Left ventricle myocardium inferior (tissue), 1 donor: ENCODE measurements at regions not wholly inside any gene's neighbourhood (a gene's known extent, or its start where the extent isn't known, plus 50 kb on each side); places are given as distances from the start of the nearest gene placed in this dataset.

ENCODE experiments used
- DNase-seq: peaks from one replicate; pipeline ENCODE4 v3.0.0-alpha.2; 2020
- H3K27ac ChIP-seq: fragments of 200-600 bp; replicated peaks from 2 replicates; pipeline ENCODE4 v1.8.0; 2021
- H3K27me3 ChIP-seq: fragments of 200-600 bp; 2 replicates; pipeline ENCODE4 v1.8.0; 2021; ENCODE audit warnings: low read depth
- H3K36me3 ChIP-seq: fragments of 200-600 bp; 2 replicates; pipeline ENCODE4 v1.8.0; 2021
- H3K4me1 ChIP-seq: fragments of 200-600 bp; 2 replicates; pipeline ENCODE4 v1.8.0; 2021
- H3K4me3 ChIP-seq: fragments of 200-600 bp; 2 replicates; pipeline ENCODE4 v1.8.0; 2021; ENCODE audit warnings: mild to moderate bottlenecking, moderate library complexity
- H3K9me3 ChIP-seq: fragments of 200-600 bp; replicated peaks from 2 replicates; pipeline ENCODE4 v1.8.0; 2021
- intact Hi-C: fragments of 100-400 bp; cut with micrococcal nuclease; formaldehyde crosslinking; loops from one replicate; pipeline ENCODE4 v1.11.0; 2022
- TF ChIP-seq, protein P1 (sequence below): fragments of 200-600 bp; IDR thresholded peaks from 2 replicates; pipeline ENCODE4 v1.8.0; 2021; ENCODE audit warnings: antibody characterized with exemption, mild to moderate bottlenecking, borderline replicate concordance
- donor health status: DM: no; HTN: yes; CAD: no; lungs with severe emphysema.

DNA sequence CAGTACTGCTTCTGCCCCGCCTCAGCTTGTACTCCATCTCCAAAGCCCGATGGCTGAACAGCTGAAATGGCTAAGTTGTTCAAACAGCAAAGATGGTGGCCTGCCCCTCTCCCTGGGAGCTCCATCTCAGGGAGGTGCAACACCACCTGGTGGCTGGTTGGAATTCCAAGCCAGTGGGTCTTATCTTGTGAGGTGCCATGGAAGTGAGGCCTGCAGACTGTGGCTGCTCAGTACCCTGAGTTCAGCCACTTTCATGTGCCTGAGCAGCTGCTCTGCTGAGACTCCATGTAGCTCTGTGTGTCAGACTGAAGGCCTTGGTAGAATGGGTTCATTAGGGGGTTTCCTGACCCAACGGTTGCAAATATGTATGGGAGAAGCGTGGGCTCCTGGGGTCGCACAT is 67.3 kb upstream of the SPRY2 start:
- TF ChIP-seq, protein P1, sequence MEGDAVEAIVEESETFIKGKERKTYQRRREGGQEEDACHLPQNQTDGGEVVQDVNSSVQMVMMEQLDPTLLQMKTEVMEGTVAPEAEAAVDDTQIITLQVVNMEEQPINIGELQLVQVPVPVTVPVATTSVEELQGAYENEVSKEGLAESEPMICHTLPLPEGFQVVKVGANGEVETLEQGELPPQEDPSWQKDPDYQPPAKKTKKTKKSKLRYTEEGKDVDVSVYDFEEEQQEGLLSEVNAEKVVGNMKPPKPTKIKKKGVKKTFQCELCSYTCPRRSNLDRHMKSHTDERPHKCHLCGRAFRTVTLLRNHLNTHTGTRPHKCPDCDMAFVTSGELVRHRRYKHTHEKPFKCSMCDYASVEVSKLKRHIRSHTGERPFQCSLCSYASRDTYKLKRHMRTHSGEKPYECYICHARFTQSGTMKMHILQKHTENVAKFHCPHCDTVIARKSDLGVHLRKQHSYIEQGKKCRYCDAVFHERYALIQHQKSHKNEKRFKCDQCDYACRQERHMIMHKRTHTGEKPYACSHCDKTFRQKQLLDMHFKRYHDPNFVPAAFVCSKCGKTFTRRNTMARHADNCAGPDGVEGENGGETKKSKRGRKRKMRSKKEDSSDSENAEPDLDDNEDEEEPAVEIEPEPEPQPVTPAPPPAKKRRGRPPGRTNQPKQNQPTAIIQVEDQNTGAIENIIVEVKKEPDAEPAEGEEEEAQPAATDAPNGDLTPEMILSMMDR = no peak

DNA sequence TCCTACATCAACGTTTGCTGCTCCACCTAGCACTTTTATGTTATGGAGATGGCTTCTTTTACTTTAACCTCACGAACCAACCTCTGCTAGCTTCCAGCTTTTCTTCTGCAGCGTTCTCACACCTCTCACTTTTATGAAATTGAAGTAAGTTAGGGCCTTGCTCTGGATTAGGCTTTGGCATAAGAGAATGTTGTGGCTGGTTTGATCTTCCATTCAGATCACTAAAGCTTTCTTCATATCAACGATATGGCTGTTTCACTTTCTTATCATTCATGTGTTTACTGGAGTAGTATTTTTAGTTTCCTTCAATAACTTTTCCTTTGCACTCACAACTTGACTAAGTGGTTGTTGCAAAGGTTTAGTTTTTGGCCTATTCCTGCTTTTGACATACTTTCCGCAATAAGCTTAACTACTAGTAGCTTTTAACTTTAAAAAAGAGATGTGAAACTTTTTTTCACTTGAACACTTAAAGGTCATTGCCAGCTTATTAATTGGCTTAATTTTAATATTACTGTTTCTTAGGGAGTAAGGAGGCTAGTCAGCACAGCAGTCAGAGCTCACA is 60.0 kb upstream of the SPRY2 start:
- DNase-seq = no peak
- Histone ChIP-seq H3K27me3 (no peaks in the 10 kb centered on the region), H3K9me3 (peaks cover 22% of the 10 kb centered on the region), H3K4me3 (no peak overlapping the region), H3K27ac (no peak overlapping the region), H3K4me1 (no peaks in the 10 kb centered on the region), H3K36me3 (peaks cover 3% of the 10 kb centered on the region)
- TF ChIP-seq, protein P1 = no peak
- intact Hi-C loops = no loop called here

More for the DNA sequence above, 67.3 kb upstream of the SPRY2 start:
- H3K4me3 ChIP-seq = no peak overlapping the region
- H3K4me1 ChIP-seq = no peaks in the 10 kb centered on the region
- H3K27ac ChIP-seq = no peak overlapping the region
- no peak for DNase-seq
- H3K36me3 ChIP-seq = peaks cover 3% of the 10 kb centered on the region
- peaks cover 22% of the 10 kb centered on the region for H3K9me3 ChIP-seq
- intact Hi-C loops = no loop called here
- H3K27me3 ChIP-seq = no peaks in the 10 kb centered on the region

DNA sequence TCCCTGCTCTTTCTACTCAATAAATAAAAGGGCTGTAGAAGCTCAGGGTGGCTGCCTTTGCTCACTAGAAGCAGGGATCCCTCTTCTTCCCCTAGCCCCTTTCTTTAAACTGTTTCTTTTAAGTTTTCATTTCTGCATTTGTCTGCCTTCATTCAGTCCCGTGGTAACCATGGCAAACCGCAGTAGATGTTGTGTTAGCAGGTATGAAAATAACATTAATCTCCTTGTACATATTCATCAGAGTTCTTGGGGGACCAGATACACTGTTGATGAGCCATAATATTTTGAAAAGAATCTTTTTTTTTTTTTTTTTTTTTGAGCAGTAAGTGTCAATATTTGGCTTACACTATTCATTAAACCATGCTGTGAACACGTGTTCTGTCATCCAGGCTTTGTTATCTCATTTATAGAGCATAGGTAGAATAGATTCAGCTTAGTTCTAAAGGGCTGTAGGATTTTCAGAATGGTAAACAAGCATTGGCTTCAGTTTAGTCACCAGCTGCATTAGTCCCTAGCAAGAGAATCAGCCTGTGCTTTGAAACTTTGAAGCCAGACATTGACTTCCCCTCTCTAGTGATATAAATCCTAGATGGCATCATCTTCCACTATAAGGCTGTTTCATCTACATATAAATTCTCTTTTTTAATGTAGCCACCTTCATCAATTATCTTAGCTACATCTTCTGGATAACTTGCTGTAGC is 59.4 kb upstream of the SPRY2 start:
- no peak for DNase-seq
- Histone ChIP-seq H3K36me3 (peaks cover 3% of the 10 kb centered on the region), H3K27ac (no peak overlapping the region), H3K4me1 (no peaks in the 10 kb centered on the region), H3K9me3 (peaks cover 20% of the 10 kb centered on the region), H3K27me3 (no peaks in the 10 kb centered on the region), H3K4me3 (no peak overlapping the region)
- TF ChIP-seq, protein P1 = no peak
- intact Hi-C loops = no loop called here

DNA sequence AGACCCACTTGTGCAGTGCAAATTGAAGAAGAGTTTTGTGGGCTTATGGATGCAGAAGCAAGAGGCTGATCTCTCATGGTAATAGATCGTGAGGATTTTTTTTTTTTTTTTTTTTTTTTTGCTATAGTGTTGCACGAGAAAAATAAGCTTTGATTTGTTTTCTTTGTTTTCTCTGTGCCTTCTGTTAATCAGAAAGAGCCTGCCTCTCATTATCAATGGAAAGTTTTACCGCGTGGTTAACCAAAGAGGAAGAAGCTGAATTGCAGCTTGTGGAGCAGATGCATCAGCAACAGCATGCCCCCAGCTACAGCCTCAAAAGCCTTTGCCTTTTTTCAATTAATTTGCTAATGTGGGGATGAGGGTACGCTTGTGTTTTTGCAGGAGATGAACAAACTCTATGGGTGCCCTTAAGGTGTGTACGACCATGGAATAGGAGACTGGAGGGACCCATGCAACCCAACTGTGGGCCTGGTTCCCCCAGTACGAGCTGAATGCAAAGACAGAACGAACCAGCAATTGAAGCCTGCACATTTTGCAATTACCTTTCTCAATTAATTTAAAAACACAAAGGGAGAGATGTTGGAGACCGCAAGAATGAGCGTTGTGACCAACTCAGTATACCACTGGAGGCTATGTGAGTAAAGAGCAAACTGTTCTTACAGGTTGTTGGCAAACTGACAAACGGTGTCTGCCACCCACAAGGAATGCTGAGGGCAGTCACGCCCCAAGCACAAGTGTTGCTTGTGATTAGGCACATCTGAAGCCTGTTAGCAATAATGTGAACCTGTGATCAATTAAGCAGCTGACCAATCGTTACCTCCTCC is 58.6 kb upstream of the SPRY2 start:
- no peak for DNase-seq
- intact Hi-C loops = no loop called here
- no peaks in the 10 kb centered on the region for H3K27me3 ChIP-seq
- no peak overlapping the region for H3K27ac ChIP-seq
- H3K9me3 ChIP-seq = peaks cover 20% of the 10 kb centered on the region
- peaks cover 1% of the 10 kb centered on the region for H3K36me3 ChIP-seq
- TF ChIP-seq, protein P1 = no peak
- H3K4me3 ChIP-seq = no peak overlapping the region
- H3K4me1 ChIP-seq = no peaks in the 10 kb centered on the region
